HG03280 (cell line): ENCODE measurements at regions not wholly inside any gene's neighbourhood (a gene's known extent, or its start where the extent isn't known, plus 50 kb on each side); places are given as distances from the start of the nearest gene placed in this dataset.
"Not testable (repeated sequence)": the region's sequence is repeated elsewhere in the genome, so short reads cannot be mapped to it uniquely, and the experiment has no call there.

Experiments used
- ATAC-seq: cut with Tn5 transposase; IDR thresholded peaks from one replicate; pipeline ENCODE4 v1.9.1; 2021; ENCODE audit warnings: mild to moderate bottlenecking, moderate library complexity; ENCODE audit not compliant: unreplicated experiment

GRCh38 chr3:198147213-198147612, 187.2 kb downstream of the LMLN start:
- ATAC-seq, result not testable (repeated sequence)

- not testable (repeated sequence) for ATAC-seq
Measured at GRCh38 chr3:198147993-198148392, 188.0 kb downstream of the LMLN start.

DNA sequence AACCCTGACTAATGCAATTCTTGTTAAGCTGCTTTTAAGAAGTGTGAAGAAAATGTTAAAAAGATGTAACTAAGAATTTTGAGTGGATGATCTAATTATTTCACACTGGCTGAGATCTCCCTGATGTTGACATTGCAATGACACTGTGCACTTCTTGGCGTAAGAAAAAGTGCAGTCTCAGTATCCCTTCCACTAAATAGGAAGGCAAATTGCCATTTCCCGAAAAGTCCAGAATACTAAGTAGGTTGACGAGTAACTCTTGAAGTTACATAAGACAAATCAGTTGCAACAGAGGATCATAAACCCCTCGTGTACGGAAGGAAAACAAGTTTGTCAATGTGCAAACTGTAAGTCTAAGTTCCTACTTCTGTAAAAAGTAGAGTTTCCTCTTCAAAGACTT, 189.9 kb downstream of the LMLN start:
- ATAC-seq, result not testable (repeated sequence)

DNA sequence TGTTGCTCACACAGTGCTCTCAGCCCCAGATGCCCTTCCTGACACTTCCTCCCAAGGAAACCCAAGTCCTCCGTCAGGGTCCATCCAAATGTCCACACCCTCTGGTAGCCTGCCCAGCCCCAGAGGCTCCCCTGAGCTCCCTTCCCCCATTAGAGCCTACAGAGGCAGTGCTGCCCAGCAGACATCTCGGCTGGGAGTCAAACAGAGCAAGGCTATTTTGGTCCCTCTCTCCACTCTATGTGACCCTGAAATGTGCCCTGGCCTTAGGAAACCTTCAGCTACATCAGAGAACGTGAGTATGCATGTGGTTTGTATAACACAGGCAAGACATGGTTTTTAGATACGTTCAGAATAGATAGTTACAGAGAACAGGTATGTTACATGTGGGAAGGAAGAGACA, 191.8 kb downstream of the LMLN start:
- not testable (repeated sequence) for ATAC-seq

DNA sequence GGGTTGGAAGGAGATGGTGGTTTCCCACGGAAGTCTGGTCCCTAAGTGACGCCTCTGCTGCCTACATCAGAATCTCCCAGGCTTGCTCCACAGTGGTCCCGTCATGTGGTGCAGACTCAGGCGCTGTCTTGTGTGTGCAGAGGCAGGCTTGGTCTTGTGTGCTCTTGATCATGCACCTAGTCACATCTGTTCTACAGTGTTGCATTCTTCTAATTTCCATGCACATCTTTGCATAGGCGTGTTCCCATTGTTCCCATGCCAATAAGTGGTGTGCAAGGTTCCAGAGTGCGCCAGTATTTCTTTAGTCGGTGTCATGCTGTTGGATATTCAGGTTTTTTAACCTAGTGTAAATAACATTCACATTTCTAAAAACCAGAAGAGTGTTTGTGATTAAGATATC, 195.8 kb downstream of the LMLN start:
- not testable (repeated sequence) for ATAC-seq

GRCh38 chr3:198157231-198157868, 197.3 kb downstream of the LMLN start:
- peak; percentile 97 for ATAC-seq

GRCh38 chr3:198158007-198158406, 198.0 kb downstream of the LMLN start:
- ATAC-seq, result not testable (repeated sequence)

DNA sequence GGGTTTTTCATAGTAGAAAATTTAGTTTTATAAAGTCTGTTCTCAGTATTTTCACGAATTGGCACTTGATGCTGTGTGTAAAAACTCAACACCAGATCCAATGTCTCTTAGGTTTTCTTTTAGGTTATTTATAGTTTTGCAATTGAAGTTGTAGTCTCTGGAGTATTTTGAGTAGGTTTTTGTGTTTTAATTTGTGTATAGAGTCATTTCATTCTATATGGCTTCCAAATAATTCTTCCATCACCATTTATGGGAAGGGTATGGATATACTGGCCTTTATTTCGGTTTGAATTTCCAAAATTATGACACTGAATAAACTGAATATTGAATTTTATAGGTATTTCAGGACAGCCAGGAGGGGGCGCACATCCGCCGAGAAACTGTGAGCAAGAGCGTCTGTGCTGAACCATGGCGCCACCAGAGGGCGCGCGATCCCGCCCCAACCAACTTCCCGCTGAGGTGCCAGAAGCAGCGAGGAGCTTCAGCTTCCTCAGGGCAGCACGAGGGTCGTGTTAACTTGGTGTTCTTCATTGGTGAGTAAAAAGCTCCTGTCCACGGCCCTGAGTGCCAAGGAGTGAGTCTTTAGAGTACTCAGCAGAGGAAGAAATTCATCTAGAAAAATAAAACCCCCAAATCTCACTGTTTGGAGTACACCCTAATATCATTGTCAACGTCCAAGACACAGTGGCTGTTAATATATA, 207.5 kb downstream of the LMLN start:
- ATAC-seq, result not testable (repeated sequence)

DNA sequence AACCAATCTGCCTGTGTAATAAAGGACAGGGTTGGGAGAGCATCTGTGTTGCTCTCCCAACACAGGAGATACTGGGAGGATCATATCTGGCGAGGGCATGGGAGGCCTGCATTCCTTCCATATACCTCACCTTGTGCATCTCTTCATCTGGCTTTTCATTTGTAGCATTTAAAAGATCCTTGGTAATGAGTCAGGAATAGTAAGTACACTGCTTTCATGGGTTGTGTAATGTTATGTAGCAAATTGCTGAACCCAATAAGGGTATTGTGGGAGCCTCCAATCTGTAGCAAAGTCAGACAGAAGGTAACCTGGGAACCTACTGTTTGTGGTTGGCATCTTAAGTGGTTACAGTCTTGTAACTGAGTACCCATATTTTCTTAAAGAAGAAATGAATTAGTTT, 210.8 kb downstream of the LMLN start:
- not testable (repeated sequence) for ATAC-seq

DNA sequence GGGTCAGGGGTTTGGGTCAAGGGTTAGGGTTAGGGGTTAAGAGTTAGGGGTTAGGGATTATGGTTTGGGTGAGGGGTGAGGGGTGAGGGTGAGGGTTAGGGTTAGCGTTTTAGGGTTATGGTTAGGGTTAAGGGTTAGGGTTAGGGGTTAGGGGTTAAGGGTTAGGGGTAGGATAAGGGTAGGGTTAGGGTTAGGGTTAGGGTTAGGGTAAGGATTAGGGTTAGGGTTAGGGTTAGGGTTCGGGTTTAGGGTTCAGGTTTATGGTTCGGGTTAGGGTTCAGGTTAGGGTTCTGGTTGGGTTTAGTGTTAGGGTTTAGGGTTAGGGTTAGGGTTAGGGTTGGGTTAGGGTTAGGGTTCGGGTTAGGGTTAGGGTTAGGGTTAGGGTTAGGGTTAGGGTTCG, 213.1 kb downstream of the LMLN start:
- not testable (repeated sequence) for ATAC-seq

DNA sequence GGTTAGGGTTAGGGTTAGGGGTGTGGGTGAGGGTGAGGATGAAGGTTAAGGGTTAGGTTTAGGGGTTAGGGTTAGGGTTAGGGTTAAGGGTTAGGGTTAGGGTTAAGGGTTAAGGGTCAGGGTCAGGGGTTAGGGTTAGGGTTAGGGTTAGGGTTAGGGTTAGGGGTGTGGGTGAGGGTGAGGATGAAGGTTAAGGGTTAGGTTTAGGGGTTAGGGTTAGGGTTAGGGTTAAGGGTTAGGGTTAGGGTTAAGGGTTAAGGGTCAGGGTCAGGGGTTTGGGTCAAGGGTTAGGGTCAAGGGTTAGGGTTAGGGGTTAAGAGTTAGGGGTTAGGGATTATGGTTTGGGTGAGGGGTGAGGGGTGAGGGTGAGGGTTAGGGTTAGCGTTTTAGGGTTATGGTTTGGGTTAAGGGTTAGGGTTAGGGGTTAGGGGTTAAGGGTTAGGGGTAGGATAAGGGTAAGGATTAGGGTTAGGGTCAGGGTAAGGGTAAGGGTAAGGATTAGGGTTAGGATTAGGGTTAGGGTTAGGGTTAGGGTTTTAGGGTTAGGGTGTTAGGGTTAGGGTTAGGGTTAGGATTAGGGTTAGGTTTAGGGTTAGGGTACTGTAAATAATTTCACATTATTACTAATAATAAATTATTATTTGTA, 214.0 kb downstream of the LMLN start:
- not testable (repeated sequence) for ATAC-seq
